ENCODE measurements at regions not wholly inside any gene's neighbourhood (a gene's known extent, or its start where the extent isn't known, plus 50 kb on each side); places are given as distances from the start of the nearest gene placed in this dataset.

- H3K4me3 ChIP-seq (replicated peaks in 1 of 3; ENCODE audit: low read depth in 2 of 3, low read length in 3 of 3) = no peak overlapping the region
- no peaks in the 10 kb centered on the region for H3K27me3 ChIP-seq (ENCODE audit: control insufficient read depth in 2 of 2, insufficient read depth in 2 of 2, low read length in 2 of 2)
- Mint-ChIP-seq H3K36me3 (no peaks in the 10 kb centered on the region), H3K4me3 (no peak overlapping the region), H3K4me1 (peaks cover 4% of the 10 kb centered on the region), H3K9me3 (peaks cover 0 to 2% (median 0%) of the 10 kb centered on the region in 7 donors), H3K27me3 (ENCODE audit: low read depth in 3 of 3) (peaks cover 0 to 2% (median 0%) of the 10 kb centered on the region in 3 donors), H3K27ac (no peak overlapping the region)
- no peaks in the 10 kb centered on the region for H4K20me1 ChIP-seq (ENCODE audit: insufficient read depth, low read length)
- no peak overlapping the region for H3K27ac ChIP-seq (ENCODE audit: low read depth in 1 of 2, low read length in 2 of 2)
- H3K9me3 ChIP-seq (replicated peaks in 1 of 2; ENCODE audit: control insufficient read depth in 1 of 2, insufficient read depth in 1 of 2, low read length in 2 of 2) = no peaks in the 10 kb centered on the region
- H3K36me3 ChIP-seq (replicated peaks in 1 of 2; ENCODE audit: control insufficient read depth in 1 of 2, insufficient read depth in 2 of 2, low read length in 2 of 2) = no peaks in the 10 kb centered on the region
- DNase-seq = no peak
- intact Hi-C loops (cut with micrococcal nuclease) = no loop called here
- peaks cover 0 to 4% of the 10 kb centered on the region in 2 donors for H3K4me1 ChIP-seq (ENCODE audit: control insufficient read depth in 1 of 2, insufficient read depth in 2 of 2, low read length in 2 of 2)
- H3K79me2 ChIP-seq (ENCODE audit: insufficient read depth, low read length) = no peaks in the 10 kb centered on the region
- no peak for TF ChIP-seq CTCF (IDR thresholded peaks at IDR 0.05)
- H3K4me2 ChIP-seq (replicated peaks; ENCODE audit: extremely low read depth, low read length, poor library complexity, severe bottlenecking) = no peak overlapping the region
- H2AFZ ChIP-seq (ENCODE audit: insufficient read depth, low read depth, low read length, poor library complexity, severe bottlenecking) = no peak overlapping the region
- WGBS (ENCODE audit: insufficient coverage) = 80% methylated on average over 2 of the region's 2 CpGs
- H3K9ac ChIP-seq (ENCODE audit: insufficient read depth, low read length, poor library complexity, severe bottlenecking) = no peak overlapping the region
Observed at GRCh38 chr4:15362541-15362940, 65.3 kb upstream of the C1QTNF7 start.

- H3K36me3 Mint-ChIP-seq = no peaks in the 10 kb centered on the region
- no peaks in the 10 kb centered on the region for H3K79me2 ChIP-seq (ENCODE audit: insufficient read depth, low read length)
Observed at GRCh38 chr4:15364183-15364582, 63.6 kb upstream of the C1QTNF7 start.

More at GRCh38 chr4:15364183-15364582, 63.6 kb upstream of the C1QTNF7 start:
- Mint-ChIP-seq H3K4me1 (peaks cover 11% of the 10 kb centered on the region), H3K27ac (no peak overlapping the region), H3K4me3 (no peak overlapping the region), H3K9me3 (peaks cover 0 to 2% (median 0%) of the 10 kb centered on the region in 7 donors), H3K27me3 (ENCODE audit: low read depth in 3 of 3) (peaks cover 0 to 2% (median 0%) of the 10 kb centered on the region in 3 donors)
- Histone ChIP-seq H3K36me3 (replicated peaks in 1 of 2; ENCODE audit: control insufficient read depth in 1 of 2, insufficient read depth in 2 of 2, low read length in 2 of 2) (no peaks in the 10 kb centered on the region), H3K9me3 (replicated peaks in 1 of 2; ENCODE audit: control insufficient read depth in 1 of 2, insufficient read depth in 1 of 2, low read length in 2 of 2) (no peaks in the 10 kb centered on the region), H3K9ac (ENCODE audit: insufficient read depth, low read length, poor library complexity, severe bottlenecking) (no peak overlapping the region), H3K4me1 (ENCODE audit: control insufficient read depth in 1 of 2, insufficient read depth in 2 of 2, low read length in 2 of 2) (peaks cover 5 to 11% of the 10 kb centered on the region in 2 donors), H3K27ac (ENCODE audit: low read depth in 1 of 2, low read length in 2 of 2) (no peak overlapping the region), H3K4me2 (replicated peaks; ENCODE audit: extremely low read depth, low read length, poor library complexity, severe bottlenecking) (no peak overlapping the region), H3K4me3 (replicated peaks in 1 of 3; ENCODE audit: low read depth in 2 of 3, low read length in 3 of 3) (no peak overlapping the region), H4K20me1 (ENCODE audit: insufficient read depth, low read length) (no peaks in the 10 kb centered on the region), H2AFZ (ENCODE audit: insufficient read depth, low read depth, low read length, poor library complexity, severe bottlenecking) (no peak overlapping the region), H3K27me3 (ENCODE audit: control insufficient read depth in 2 of 2, insufficient read depth in 2 of 2, low read length in 2 of 2) (no peaks in the 10 kb centered on the region)
- intact Hi-C loops (cut with micrococcal nuclease) = no loop called here
- TF ChIP-seq CTCF (IDR thresholded peaks at IDR 0.05) = no peak
- no peak for DNase-seq

Measured in CD14-positive monocyte (primary cell).